Calu3 (cell line): ENCODE measurements at regions not wholly inside any gene's neighbourhood (a gene's known extent, or its start where the extent isn't known, plus 50 kb on each side); places are given as distances from the start of the nearest gene placed in this dataset.

Source experiments
- BruUV-seq: library from RNA; stranded (reverse); fragments of 400-500 nt; replicated peaks from 2 replicates; lab custom pipeline; 2021; lab: Mats Ljungman, UMichigan
- CTCF ChIA-PET: fragments of 300-600 bp; sonication (Branson Sonifier 250); formaldehyde crosslinking; loops from one replicate; lab custom pipeline; 2022; ENCODE audit warnings: antibody characterized with exemption; lab: Charles Lee
- DNase-seq: peaks from one replicate; pipeline ENCODE4 v3.0.0; 2022
- H3K27ac Mint-ChIP-seq: one replicate; pipeline ENCODE4 v1.8.0; 2022; ENCODE audit warnings: mixed read lengths; ENCODE audit not compliant: unreplicated experiment
- H3K27me3 Mint-ChIP-seq: one replicate; pipeline ENCODE4 v1.8.0; 2022; ENCODE audit warnings: mixed read lengths; ENCODE audit not compliant: unreplicated experiment
- H3K36me3 Mint-ChIP-seq: one replicate; pipeline ENCODE4 v1.8.0; 2022; ENCODE audit warnings: mild to moderate bottlenecking, moderate library complexity, mixed read lengths; ENCODE audit not compliant: insufficient read depth, unreplicated experiment
- H3K4me1 Mint-ChIP-seq: one replicate; pipeline ENCODE4 v1.8.0; 2022; ENCODE audit warnings: mild to moderate bottlenecking, low read depth, mixed read lengths; ENCODE audit not compliant: unreplicated experiment
- H3K4me3 Mint-ChIP-seq: one replicate; pipeline ENCODE4 v1.8.0; 2022; ENCODE audit warnings: mild to moderate bottlenecking, low read depth, moderate library complexity, mixed read lengths; ENCODE audit not compliant: unreplicated experiment
- H3K9me3 Mint-ChIP-seq: one replicate; pipeline ENCODE4 v1.8.0; 2022; ENCODE audit warnings: low read depth, mixed read lengths; ENCODE audit not compliant: unreplicated experiment
- CTCF ChIP-seq: fragments of 200-600 bp; IDR thresholded peaks from one replicate; pipeline ENCODE4 v1.8.0; 2022; ENCODE audit warnings: antibody characterized with exemption; ENCODE audit not compliant: unreplicated experiment
- intact Hi-C: fragments of 100-400 bp; cut with micrococcal nuclease; formaldehyde crosslinking; loops from one replicate; pipeline ENCODE4 v1.10.0; 2022; ENCODE audit not compliant: unreplicated experiment

DNA sequence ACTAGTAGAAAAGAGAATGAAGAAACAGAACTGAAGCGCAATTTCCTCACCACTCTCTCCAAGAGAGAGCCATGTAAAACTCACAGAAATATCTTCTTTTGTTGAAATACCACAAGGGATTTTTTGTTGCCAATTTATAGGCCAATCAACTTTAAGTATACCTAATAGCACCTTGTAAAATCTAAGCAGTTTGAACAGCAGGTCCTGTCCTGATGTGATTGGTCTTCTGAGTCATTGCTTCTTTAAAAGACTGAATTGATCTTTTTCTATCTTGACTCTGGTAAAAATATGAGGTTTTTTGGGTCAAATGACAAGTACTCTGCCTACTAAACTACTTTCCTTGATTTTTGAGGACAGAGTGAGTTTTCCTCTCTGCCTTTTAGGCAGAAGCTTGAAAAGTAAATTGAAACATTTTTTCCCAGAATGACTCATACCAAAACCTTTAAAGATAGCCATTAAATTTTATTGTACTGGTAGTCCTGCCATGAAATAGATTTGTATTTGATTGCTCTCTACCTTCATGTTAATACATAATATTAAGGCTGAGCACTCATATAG is 343.9 kb upstream of the CBLB start:
- CTCF ChIA-PET, result no interaction called here
- H3K9me3 Mint-ChIP-seq, result no peaks in the 10 kb centered on the region
- intact Hi-C loops, result no loop called here
- no peak overlapping the region for H3K27ac Mint-ChIP-seq
- H3K4me1 Mint-ChIP-seq, result no peaks in the 10 kb centered on the region
- TF ChIP-seq CTCF, result no peak
- BruUV-seq, result no TSS peak
- H3K36me3 Mint-ChIP-seq, result no peaks in the 10 kb centered on the region
- DNase-seq, result no peak
- no peak overlapping the region for H3K4me3 Mint-ChIP-seq
- no peaks in the 10 kb centered on the region for H3K27me3 Mint-ChIP-seq

DNA sequence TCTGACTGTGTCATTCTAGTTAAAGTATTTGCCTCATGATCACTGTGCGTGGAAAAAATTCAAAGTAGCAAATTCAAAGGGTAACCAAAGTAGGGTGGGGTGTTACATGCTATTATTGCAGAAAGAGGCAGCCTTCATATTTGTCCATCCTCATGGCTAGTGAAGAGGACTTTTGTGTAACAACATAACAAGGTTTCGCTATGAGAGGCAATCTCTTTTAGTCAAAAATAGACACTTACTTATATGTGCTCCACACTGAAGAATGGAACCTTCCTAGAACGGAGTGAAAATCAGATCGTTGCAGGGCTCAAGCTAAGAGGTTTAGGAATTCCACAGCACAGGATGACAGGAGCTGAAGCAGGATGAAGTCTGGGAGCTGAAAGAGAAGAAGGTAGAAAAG is 345.1 kb upstream of the CBLB start:
- H3K4me3 Mint-ChIP-seq, result no peak overlapping the region
- TF ChIP-seq CTCF, result no peak
- intact Hi-C loops, result no loop called here
- H3K9me3 Mint-ChIP-seq, result no peaks in the 10 kb centered on the region
- H3K4me1 Mint-ChIP-seq, result no peaks in the 10 kb centered on the region
- H3K27ac Mint-ChIP-seq, result no peak overlapping the region
- no peaks in the 10 kb centered on the region for H3K36me3 Mint-ChIP-seq
- no peak for DNase-seq
- no TSS peak for BruUV-seq
- H3K27me3 Mint-ChIP-seq, result no peaks in the 10 kb centered on the region
- CTCF ChIA-PET, result no interaction called here

DNA sequence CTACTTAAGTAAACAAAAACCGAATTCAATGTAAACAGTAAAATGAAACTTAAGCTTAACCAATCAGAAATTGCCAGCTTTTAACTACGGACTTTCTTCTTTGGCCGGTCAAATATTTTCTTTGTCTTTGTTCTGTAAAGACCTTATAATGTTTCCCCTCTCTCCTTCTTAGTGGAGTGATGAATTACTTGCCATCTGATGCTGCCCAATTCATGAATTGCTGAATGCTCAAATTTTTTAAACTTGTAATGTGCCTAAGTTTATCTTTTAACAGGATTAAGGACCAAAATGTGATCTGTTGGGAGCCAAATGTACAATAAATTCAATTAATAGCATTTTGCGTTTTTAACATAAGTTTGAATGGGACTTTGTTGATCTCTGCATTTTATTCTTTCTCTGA is 345.8 kb upstream of the CBLB start:
- no TSS peak for BruUV-seq
- H3K4me1 Mint-ChIP-seq, result no peaks in the 10 kb centered on the region
- H3K9me3 Mint-ChIP-seq, result no peaks in the 10 kb centered on the region
- H3K27ac Mint-ChIP-seq, result no peak overlapping the region
- CTCF ChIA-PET, result no interaction called here
- DNase-seq, result no peak
- intact Hi-C loops, result no loop called here
- no peak overlapping the region for H3K4me3 Mint-ChIP-seq
- no peaks in the 10 kb centered on the region for H3K36me3 Mint-ChIP-seq
- TF ChIP-seq CTCF, result no peak
- no peaks in the 10 kb centered on the region for H3K27me3 Mint-ChIP-seq

DNA sequence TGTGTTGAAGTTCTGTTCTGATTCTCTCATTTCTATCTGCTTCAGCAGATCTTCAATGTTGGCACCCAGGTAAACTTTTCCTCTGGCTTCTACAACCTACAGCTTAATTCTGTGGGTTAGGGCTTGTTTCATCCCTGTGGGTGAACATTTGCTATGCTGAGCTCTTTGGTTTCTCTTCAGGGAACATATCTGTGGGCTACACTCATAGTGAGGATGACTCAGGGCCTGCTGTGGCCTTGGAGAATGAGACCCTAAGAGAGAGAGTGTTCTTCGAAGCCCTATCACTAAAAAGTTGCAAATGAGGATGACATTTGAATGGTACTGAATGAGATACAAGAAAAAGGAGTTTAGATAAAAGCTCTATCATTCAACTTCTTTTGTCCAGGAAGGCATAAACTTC is 346.2 kb upstream of the CBLB start:
- Mint-ChIP-seq H3K9me3 (no peaks in the 10 kb centered on the region), H3K4me1 (no peaks in the 10 kb centered on the region), H3K36me3 (no peaks in the 10 kb centered on the region), H3K4me3 (no peak overlapping the region), H3K27me3 (no peaks in the 10 kb centered on the region), H3K27ac (no peak overlapping the region)
- TF ChIP-seq CTCF, result no peak
- no peak for DNase-seq
- CTCF ChIA-PET, result interaction anchor here (0.6 to 0.7 kb wide), 3 partner anchors 9 to 1031 kb away, joined by 3 to 4 read pairs (median 4); no protein-coding TSS in a partner anchor
- BruUV-seq, result no TSS peak
- intact Hi-C loops, result no loop called here
